HepG2 (cell line): ENCODE measurements at regions not wholly inside any gene's neighbourhood (a gene's known extent, or its start where the extent isn't known, plus 50 kb on each side); places are given as distances from the start of the nearest gene placed in this dataset.

Experiments used
- ATAC-seq: fragments of 200-7000 bp; cut with Tn5 transposase; 3 replicates; pipeline ENCODE4 v1.9.1; 2020; ENCODE audit warnings: mild to moderate bottlenecking, moderate library complexity
- BruUV-seq: library from RNA; stranded (reverse); fragments of 400-500 nt; replicated peaks from 2 replicates; lab custom pipeline; 2021; lab: Mats Ljungman, UMichigan
- CTCF ChIA-PET: fragments of 300-600 bp; formaldehyde crosslinking; extraction: SDS; loops from one replicate; lab custom pipeline; 2021; ENCODE audit warnings: low total read pairs, inconsistent platforms, low intra/inter-chr PET ratio; lab: Yijun Ruan, JAX
- POLR2A ChIA-PET: fragments of 350-600 bp; sonication (Branson Sonifier 250); formaldehyde crosslinking; loops from one replicate; lab custom pipeline; 2020; ENCODE audit warnings: antibody characterized with exemption, inconsistent platforms; lab: Yijun Ruan, JAX
- DNase-seq: peaks from one replicate; pipeline ENCODE4 v3.0.0-alpha.2; 2015; ENCODE audit warnings: low spot score
- FAIRE-seq: peaks from 3 replicates; lab custom pipeline; 2011; peaks lifted over from hg19 to GRCh38; lab: Jason Lieb, UNC
- H2AFZ ChIP-seq: one replicate; pipeline ENCODE4 v1.6.1; 2011; ENCODE audit warnings: low read length, inconsistent platforms
- H3K27ac ChIP-seq: fragments of 300-600 bp; 3 replicates; pipeline ENCODE4 v1.8.0; 2011; ENCODE audit warnings: mixed run types, mild to moderate bottlenecking, mixed read lengths, low read length, inconsistent platforms; ENCODE audit not compliant: insufficient read depth; ENCODE audit errors: extremely low read length
- H3K27me3 ChIP-seq, 2 experiments: fragments of 200-600 bp in 1 of 2; 2 replicates in 1 of 2; 3 replicates in 1 of 2; pipeline versions ENCODE4 v1.6.0 to v1.8.0; 2011; ENCODE audit warnings: low read length in 2 of 2, mild to moderate bottlenecking in 2 of 2, moderate library complexity in 2 of 2, inconsistent platforms in 1 of 2; ENCODE audit not compliant: insufficient read depth in 2 of 2, control insufficient read depth in 1 of 2
- H3K36me3 ChIP-seq, 2 experiments: fragments of 200-600 bp in 1 of 2; replicated peaks in 1 of 2; 2 replicates in 1 of 2; 3 replicates in 1 of 2; pipeline versions ENCODE4 v1.5.1 to v1.8.0; 2011; ENCODE audit warnings: low read length in 2 of 2, inconsistent platforms in 1 of 2; ENCODE audit not compliant: insufficient read depth in 2 of 2, control insufficient read depth in 1 of 2
- H3K4me1 ChIP-seq: 2 replicates; pipeline ENCODE4 v1.5.1; 2012; ENCODE audit warnings: low read length, inconsistent platforms; ENCODE audit not compliant: insufficient read depth
- H3K4me2 ChIP-seq: 2 replicates; pipeline ENCODE4 v1.6.0; 2011; ENCODE audit warnings: low read depth, low read length, inconsistent platforms
- H3K4me3 ChIP-seq, 3 experiments: fragments of 200-600 bp in 1 of 3; sonication (generic), shearing (Covaris generic) in 1 of 3; replicated peaks in 1 of 3; 2 replicates each; pipeline ENCODE4 v1.5.1; 2011 to 2016; ENCODE audit warnings: low read length in 3 of 3, inconsistent platforms in 2 of 3, low read depth in 2 of 3, mild to moderate bottlenecking in 2 of 3, control low read depth in 1 of 3, mixed read lengths in 1 of 3; ENCODE audit not compliant: insufficient read depth in 1 of 3
- H3K79me2 ChIP-seq: one replicate; pipeline ENCODE4 v1.6.1; 2011; ENCODE audit warnings: low read length, inconsistent platforms; ENCODE audit not compliant: insufficient read depth
- H3K9ac ChIP-seq: 2 replicates; pipeline ENCODE4 v1.6.0; 2011; ENCODE audit warnings: mild to moderate bottlenecking, low read depth, low read length, inconsistent platforms; ENCODE audit not compliant: insufficient read depth
- H3K9me3 ChIP-seq: 2 replicates; pipeline ENCODE4 v1.5.1; 2012; ENCODE audit warnings: mild to moderate bottlenecking, low read length
- H4K20me1 ChIP-seq: 2 replicates; pipeline ENCODE4 v1.6.0; 2011; ENCODE audit warnings: inconsistent platforms, mild to moderate bottlenecking, low read length, moderate library complexity; ENCODE audit not compliant: insufficient read depth
- MAX ChIP-seq: IDR thresholded peaks from 2 replicates; pipeline ENCODE4 v1.6.1; 2012; ENCODE audit warnings: inconsistent platforms
- NR2F2 ChIP-seq: IDR thresholded peaks from 2 replicates; pipeline ENCODE4 v1.6.1; 2012; ENCODE audit warnings: low read depth, inconsistent platforms, borderline replicate concordance
- PHF8 ChIP-seq: sonication (generic); formaldehyde crosslinking; IDR thresholded peaks from 2 replicates; pipeline ENCODE4 v1.5.0; 2020; ENCODE audit warnings: missing genetic modification reagents
- PRDM4 ChIP-seq: sonication (generic); formaldehyde crosslinking; IDR thresholded peaks from 2 replicates; pipeline ENCODE4 v1.9.0; 2021; ENCODE audit warnings: missing genetic modification reagents, borderline replicate concordance
- RFX3 ChIP-seq: IDR thresholded peaks from 2 replicates; pipeline ENCODE4 v1.6.1; 2016; ENCODE audit warnings: missing biosample characterization, missing genetic modification reagents
- SPEN ChIP-seq: sonication (generic); formaldehyde crosslinking; IDR thresholded peaks from 2 replicates; pipeline ENCODE4 v1.5.1; 2020; ENCODE audit warnings: low read depth, mild to moderate bottlenecking, missing genetic modification reagents
- TFDP1 ChIP-seq: IDR thresholded peaks from 2 replicates; pipeline ENCODE4 v1.6.1; 2016; ENCODE audit warnings: missing compliant biosample characterization, missing genetic modification reagents, borderline replicate concordance
- ZNF30 ChIP-seq: sonication (generic); formaldehyde crosslinking; IDR thresholded peaks from 2 replicates; pipeline ENCODE4 v1.5.0; 2020; ENCODE audit warnings: mild to moderate bottlenecking, missing genetic modification reagents
- ZNF567 ChIP-seq: sonication (generic); formaldehyde crosslinking; IDR thresholded peaks from 2 replicates; pipeline ENCODE4 v1.8.1; 2023; ENCODE audit warnings: mild to moderate bottlenecking, missing genetic modification reagents, borderline replicate concordance
- ZNF616 ChIP-seq: sonication (generic); formaldehyde crosslinking; IDR thresholded peaks from 2 replicates; pipeline ENCODE4 v1.5.0; 2020; ENCODE audit warnings: low read depth, mild to moderate bottlenecking, missing genetic modification reagents
- WGBS: methylation state at CpG from one replicate; pipeline ENCODE4 v1.1.6; 2017; ENCODE audit warnings: low lambda C conversion rate; 5-methylcytosine and 5-hydroxymethylcytosine counted together
- in situ Hi-C: cut with HindIII; loops from 2 replicates; pipeline ENCODE4 v1.10.0; 2017; ENCODE audit warnings: low pct_unique_long_range_greater_than_20kb; ENCODE audit not compliant: extremely low pct_ligation_motif_present
- intact Hi-C: fragments of 100-400 bp; cut with micrococcal nuclease; formaldehyde crosslinking; loops from one replicate; pipeline ENCODE4 v1.10.0; 2022; ENCODE audit not compliant: unreplicated experiment
- TF ChIP-seq, protein P1 (sequence below), 2 experiments: sonication (generic) in 1 of 2; formaldehyde crosslinking in 1 of 2; IDR thresholded peaks; 2 replicates each; pipeline versions ENCODE4 v1.4.0 to v1.6.1; 2016 to 2020; ENCODE audit warnings: borderline replicate concordance in 1 of 2, low read depth in 1 of 2, mild to moderate bottlenecking in 1 of 2, missing genetic modification reagents in 1 of 2

- Histone ChIP-seq H3K27ac (no peak overlapping the region), H3K79me2 (no peaks in the 10 kb centered on the region), H2AFZ (no peak overlapping the region), H3K9me3 (no peaks in the 10 kb centered on the region), H3K4me1 (no peaks in the 10 kb centered on the region), H3K4me2 (no peak overlapping the region), H3K4me3 (no peak overlapping the region), H4K20me1 (no peaks in the 10 kb centered on the region), H3K9ac (no peak overlapping the region), H3K36me3 (no peaks in the 10 kb centered on the region), H3K27me3 (no peaks in the 10 kb centered on the region)
- WGBS = 0% methylated on average over 1 of the region's 1 CpG
- in situ Hi-C loops (no loop called here), intact Hi-C loops (no loop called here)
- ATAC-seq = no peak
- FAIRE-seq = no peak
- ChIA-PET POLR2A (no interaction called here), CTCF (no interaction called here)
- BruUV-seq = no TSS peak
- DNase-seq = no peak
- TF ChIP-seq NR2F2 = no peak
- TF ChIP-seq, protein P1, sequence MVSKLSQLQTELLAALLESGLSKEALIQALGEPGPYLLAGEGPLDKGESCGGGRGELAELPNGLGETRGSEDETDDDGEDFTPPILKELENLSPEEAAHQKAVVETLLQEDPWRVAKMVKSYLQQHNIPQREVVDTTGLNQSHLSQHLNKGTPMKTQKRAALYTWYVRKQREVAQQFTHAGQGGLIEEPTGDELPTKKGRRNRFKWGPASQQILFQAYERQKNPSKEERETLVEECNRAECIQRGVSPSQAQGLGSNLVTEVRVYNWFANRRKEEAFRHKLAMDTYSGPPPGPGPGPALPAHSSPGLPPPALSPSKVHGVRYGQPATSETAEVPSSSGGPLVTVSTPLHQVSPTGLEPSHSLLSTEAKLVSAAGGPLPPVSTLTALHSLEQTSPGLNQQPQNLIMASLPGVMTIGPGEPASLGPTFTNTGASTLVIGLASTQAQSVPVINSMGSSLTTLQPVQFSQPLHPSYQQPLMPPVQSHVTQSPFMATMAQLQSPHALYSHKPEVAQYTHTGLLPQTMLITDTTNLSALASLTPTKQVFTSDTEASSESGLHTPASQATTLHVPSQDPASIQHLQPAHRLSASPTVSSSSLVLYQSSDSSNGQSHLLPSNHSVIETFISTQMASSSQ (IDR thresholded peaks at IDR 0.05; ENCODE audit: low read depth) = no peak
- TF ChIP-seq, protein P1 (CRISPR knock-in tag; IDR thresholded peaks at IDR 0.05; ENCODE audit: borderline replicate concordance) = no peak
- no peak for TF ChIP-seq RFX3 (CRISPR knock-in tag)
- TF ChIP-seq ZNF616 (CRISPR knock-in tag) = no peak
- no peak for TF ChIP-seq ZNF567
- TF ChIP-seq MAX = no peak
- TF ChIP-seq PRDM4 (CRISPR knock-in tag) = no peak
- TF ChIP-seq TFDP1 (CRISPR knock-in tag) = no peak
- no peak for TF ChIP-seq PHF8 (CRISPR knock-in tag)
- no peak for TF ChIP-seq SPEN (CRISPR knock-in tag)
- no peak for TF ChIP-seq ZNF30 (CRISPR knock-in tag)
These were observed 330.8 kb downstream of the NUP35 start for GRCh38 chr2:183455056-183455455.
